Ramos (cell line): ENCODE measurements at regions not wholly inside any gene's neighbourhood (a gene's known extent, or its start where the extent isn't known, plus 50 kb on each side); places are given as distances from the start of the nearest gene placed in this dataset.

Experiments
- in situ Hi-C: fragments of 300-500 bp; cut with MboI; formaldehyde crosslinking; loops from one replicate; pipeline ENCODE4 v1.14.3; 2022; ENCODE audit warnings: low sequenced_read_pairs; ENCODE audit not compliant: unreplicated experiment

GRCh38 chr7:47027695-47028240, 554.1 kb downstream of the TNS3 start:
- in situ Hi-C loops, result no loop called here

GRCh38 chr7:47026780-47027361, 555.0 kb downstream of the TNS3 start:
- in situ Hi-C loops, result no loop called here

DNA sequence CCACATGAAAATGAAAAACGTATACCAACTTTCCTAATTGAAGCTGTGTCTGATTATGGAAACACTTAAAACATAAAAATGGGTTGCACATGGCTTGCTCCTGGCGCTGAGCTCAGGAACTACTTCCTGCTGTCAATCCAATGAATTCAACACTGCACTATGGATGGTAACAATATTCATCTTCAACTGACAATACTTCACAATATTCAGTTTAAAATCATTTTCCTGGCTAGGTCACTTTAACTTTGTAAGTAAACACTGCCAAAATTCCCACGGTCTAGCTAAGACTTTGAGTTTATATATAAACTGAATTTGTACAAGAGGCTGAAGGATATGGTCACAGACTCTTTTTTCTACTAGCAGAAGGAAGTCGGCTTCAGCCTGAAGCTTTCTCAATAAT, 556.9 kb downstream of the TNS3 start:
- in situ Hi-C loops, result no loop called here

DNA sequence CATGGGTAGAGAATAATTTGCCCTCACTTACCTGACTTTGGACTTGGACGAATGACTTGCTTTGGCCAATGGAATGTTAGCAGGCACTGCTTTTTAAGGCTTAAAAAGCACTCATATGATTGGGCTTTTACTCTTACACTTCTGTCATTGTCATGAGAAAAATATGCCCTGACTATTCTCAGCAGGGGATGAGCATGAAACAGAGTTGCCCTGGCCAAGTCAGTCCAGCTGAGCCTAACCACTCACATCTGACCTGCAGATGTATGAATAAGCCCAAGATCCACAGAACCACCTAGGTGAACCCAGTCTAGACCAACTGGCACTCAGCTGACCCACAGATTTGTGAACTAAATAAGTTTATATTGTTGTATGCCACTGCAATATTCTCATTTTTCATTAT, 573.5 kb downstream of the TNS3 start:
- in situ Hi-C loops, result no loop called here

GRCh38 chr7:47007471-47007870, 574.4 kb downstream of the TNS3 start:
- in situ Hi-C loops, result no loop called here

- in situ Hi-C loops, result no loop called here
Measured at GRCh38 chr7:47000561-47000960, 581.4 kb downstream of the TNS3 start.

DNA sequence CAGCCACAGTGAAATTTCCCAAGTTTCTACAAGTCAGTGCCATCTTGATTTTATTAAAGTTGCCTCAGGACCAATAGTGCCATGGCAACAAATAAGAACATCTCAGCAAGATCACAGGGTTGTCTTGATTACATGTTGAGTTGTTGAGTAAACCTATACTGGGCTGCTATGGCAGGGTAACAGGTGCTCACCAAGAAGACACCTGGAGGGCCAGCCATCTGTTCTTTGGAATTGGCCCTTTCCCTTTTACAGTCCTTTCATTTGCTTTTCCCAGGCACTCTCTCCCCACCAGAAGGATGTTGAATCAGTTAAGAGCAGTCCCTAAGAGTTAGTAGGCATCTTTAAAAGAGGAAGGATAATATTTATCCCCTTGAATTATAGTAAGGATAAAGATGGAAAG, 582.0 kb downstream of the TNS3 start:
- in situ Hi-C loops, result no loop called here

GRCh38 chr7:46996972-46997371, 584.9 kb downstream of the TNS3 start:
- in situ Hi-C loops, result no loop called here

DNA sequence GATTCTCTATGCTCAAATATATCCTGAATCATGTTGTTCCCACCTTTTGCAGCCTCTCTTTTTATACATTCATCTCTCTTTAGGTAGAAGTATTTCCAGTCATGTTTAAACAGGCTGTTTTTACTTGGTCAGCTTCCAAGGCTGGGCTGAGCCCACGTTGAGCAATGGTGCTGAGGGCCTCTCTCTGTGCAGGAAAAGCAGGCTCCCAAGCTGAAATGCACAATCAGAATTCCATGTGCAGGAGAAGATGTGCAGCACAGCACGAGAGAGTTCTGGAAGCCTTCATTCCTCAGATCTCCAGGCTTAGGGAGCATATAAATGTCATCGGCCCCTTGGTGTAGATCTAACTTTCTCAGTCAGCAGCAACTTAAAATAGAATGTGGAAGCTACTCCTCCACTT, 588.5 kb downstream of the TNS3 start:
- in situ Hi-C loops, result no loop called here

GRCh38 chr7:46990761-46991160, 591.1 kb downstream of the TNS3 start:
- in situ Hi-C loops, result no loop called here

GRCh38 chr7:46989247-46989646, 592.7 kb downstream of the TNS3 start:
- in situ Hi-C loops, result no loop called here

DNA sequence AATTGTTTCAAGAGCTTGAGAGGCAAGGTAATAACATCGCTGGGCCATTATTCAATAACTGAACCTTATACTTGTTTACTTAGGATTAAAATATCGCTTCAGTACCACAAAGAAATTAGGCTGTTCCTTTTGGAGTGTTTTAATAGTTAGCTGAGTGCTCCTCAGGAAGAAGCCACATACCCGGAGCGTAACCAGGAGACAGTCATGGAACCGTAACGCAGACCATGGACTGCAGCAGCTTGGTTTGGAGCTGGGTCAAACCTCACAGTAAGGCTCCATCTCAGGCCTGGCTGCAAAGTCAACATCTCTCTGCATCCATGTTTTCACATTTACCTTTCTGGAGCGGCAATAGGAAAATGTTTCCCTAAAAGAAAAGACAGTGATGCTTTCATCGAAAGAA, 599.0 kb downstream of the TNS3 start:
- in situ Hi-C loops, result no loop called here

- in situ Hi-C loops, result no loop called here
Measured at GRCh38 chr7:46979439-46979838, 602.5 kb downstream of the TNS3 start.

DNA sequence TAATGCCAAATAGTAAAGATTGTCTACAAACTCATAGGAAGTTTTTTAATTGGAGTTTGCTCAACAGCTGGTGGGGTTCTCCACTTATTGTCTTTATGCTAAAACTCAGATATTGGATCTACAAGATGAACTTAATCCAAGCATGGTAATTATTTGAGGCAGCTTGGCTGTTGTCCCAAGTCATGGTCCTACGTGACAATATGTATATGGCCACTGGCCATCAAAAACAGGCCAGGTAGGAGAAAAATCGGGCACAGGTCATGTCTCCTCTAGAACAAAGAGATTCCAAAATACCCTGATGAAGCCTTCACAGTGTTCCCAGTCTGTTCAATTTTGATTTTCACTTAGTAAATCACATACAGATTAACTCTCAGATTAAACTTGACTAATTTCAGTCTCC, 606.4 kb downstream of the TNS3 start:
- in situ Hi-C loops, result no loop called here

DNA sequence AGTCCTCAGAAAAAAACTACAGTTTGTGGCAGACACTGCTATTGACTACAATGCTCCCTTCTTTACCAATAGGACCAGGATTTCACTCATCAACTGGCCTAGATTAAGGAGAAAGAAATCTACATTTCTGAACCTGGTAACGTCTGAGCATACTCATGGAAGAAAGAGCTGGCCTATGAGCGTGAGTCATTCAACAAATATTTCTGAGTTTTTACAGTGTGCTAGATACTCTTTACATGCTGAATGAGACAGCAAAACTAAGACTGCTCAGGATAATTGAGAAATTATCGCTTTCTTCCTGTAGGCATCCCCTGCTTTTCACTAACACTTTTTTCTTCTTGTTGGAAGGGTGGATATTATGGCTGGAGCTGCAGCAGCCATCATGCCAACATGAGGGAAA, 609.7 kb downstream of the TNS3 start:
- in situ Hi-C loops, result no loop called here

GRCh38 chr7:46970476-46970875, 611.4 kb downstream of the TNS3 start:
- in situ Hi-C loops, result no loop called here

DNA sequence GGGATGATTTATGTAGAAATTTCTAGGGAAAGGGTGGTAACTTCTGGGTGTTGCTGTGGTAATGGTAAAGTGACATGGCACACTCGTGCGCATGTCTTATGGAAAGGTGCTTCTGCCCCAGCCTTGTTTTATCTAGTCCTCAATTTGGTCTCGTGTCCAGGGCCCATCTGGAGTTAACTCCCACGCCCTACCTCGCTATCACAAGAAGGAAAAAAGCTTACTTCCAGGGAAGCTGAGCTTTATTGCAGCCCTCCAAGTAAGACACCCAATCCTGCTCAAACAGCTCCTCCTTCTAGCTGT, 611.8 kb downstream of the TNS3 start:
- in situ Hi-C loops, result no loop called here

DNA sequence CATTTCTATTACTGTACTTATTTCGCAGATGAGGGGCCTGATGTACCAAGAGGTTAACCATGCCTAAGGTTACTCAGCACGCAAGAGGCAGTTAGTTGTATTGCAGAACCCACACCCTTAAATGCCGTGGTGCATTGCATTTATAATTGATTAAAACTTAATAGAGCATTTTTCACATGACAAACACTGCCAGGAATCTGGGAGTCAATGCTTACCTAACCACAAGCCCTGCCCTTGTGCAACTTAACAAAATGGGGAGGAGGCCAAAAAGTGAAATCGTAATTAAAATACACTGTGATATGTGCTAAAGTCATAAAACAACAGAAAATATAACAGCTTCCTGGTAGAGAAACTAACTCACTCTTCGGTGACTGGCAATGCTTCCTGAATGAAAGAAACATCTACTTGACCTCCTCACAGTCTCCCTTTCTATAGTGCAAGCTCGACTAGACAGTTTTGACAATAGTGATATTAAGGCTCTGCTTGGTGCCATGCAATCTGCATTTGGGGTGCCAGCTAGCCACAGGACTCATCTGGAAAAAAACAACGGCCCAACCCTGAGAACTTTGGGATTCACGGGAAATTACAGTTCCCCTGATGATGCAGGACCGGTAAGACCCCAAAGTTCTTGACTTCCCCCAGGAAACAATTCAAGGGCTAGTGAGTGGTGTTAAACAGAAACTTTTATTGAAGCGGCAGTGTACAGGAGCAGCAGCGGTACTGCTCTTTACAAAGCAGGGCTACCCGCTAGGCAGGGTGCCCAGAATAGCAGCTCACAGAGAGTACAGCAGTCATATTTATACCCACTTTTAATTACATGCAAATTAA, 612.4 kb downstream of the TNS3 start:
- in situ Hi-C loops, result no loop called here

- in situ Hi-C loops, result no loop called here
Measured at GRCh38 chr7:46968003-46968402, 613.9 kb downstream of the TNS3 start.

GRCh38 chr7:46963719-46964118, 618.2 kb downstream of the TNS3 start:
- in situ Hi-C loops, result no loop called here

GRCh38 chr7:46960970-46961369, 620.9 kb downstream of the TNS3 start:
- in situ Hi-C loops, result no loop called here

GRCh38 chr7:46957195-46957594, 624.7 kb downstream of the TNS3 start:
- in situ Hi-C loops, result no loop called here
